K562 (cell line): ENCODE measurements at regions not wholly inside any gene's neighbourhood (a gene's known extent, or its start where the extent isn't known, plus 50 kb on each side); places are given as distances from the start of the nearest gene placed in this dataset.
A peak's percentile ranks its signal among the peaks of the same experiment; 100 is the strongest.
"Not testable (repeated sequence)": the region's sequence is repeated elsewhere in the genome, so short reads cannot be mapped to it uniquely, and the experiment has no call there.

ENCODE experiments used
- ATAC-seq: fragments of 200-7000 bp; cut with Tn5 transposase; 3 replicates; pipeline ENCODE4 v1.9.1; 2020; ENCODE audit warnings: moderate library complexity
- BruUV-seq: library from RNA; stranded (reverse); fragments of 400-500 nt; replicated peaks from 2 replicates; lab custom pipeline; 2021; lab: Mats Ljungman, UMichigan
- CTCF ChIA-PET: fragments of 300-600 bp; formaldehyde crosslinking; extraction: SDS; loops from one replicate; lab custom pipeline; 2021; ENCODE audit warnings: low intra/inter-chr PET ratio; lab: Yijun Ruan, JAX
- POLR2A ChIA-PET: fragments of 300-600, 350-650 bp; sonication (Branson Sonifier 250); formaldehyde crosslinking; extraction: SDS; loops from one replicate; lab custom pipeline; 2021; ENCODE audit warnings: antibody characterized with exemption, inconsistent platforms; lab: Yijun Ruan, JAX
- DNase-seq, 4 experiments: peaks; one replicate each; pipeline versions ENCODE4 v3.0.0 to v3.0.0-alpha.2; 2011 to 2018; ENCODE audit warnings: low spot score in 3 of 4, mixed read lengths in 3 of 4; ENCODE audit errors: extremely low read depth in 1 of 4
- FAIRE-seq: peaks from 2 replicates; lab custom pipeline; 2011; peaks lifted over from hg19 to GRCh38; lab: Jason Lieb, UNC
- H2AFZ ChIP-seq: 2 replicates; pipeline ENCODE4 v1.6.0; 2011; ENCODE audit warnings: low read depth, low read length, control low read depth, inconsistent platforms
- H3K27ac ChIP-seq: fragments of 200-600 bp; 3 replicates; pipeline ENCODE4 v1.8.0; 2011; ENCODE audit warnings: low read depth, mild to moderate bottlenecking, control low read depth, inconsistent platforms, low read length, moderate library complexity, mixed read lengths; ENCODE audit errors: extremely low read depth
- H3K27me3 ChIP-seq, 2 experiments: fragments of 300-600 bp in 1 of 2; 2 replicates in 1 of 2; 3 replicates in 1 of 2; pipeline versions ENCODE4 v1.6.0 to v1.8.0; 2011; ENCODE audit warnings: inconsistent platforms in 2 of 2, low read length in 2 of 2, mild to moderate bottlenecking in 1 of 2, mixed read lengths in 1 of 2, moderate library complexity in 1 of 2; ENCODE audit not compliant: control insufficient read depth in 2 of 2, insufficient read depth in 2 of 2
- H3K36me3 ChIP-seq: fragments of 300-600 bp; 3 replicates; pipeline ENCODE4 v1.8.0; 2011; ENCODE audit warnings: mild to moderate bottlenecking, low read length, inconsistent platforms; ENCODE audit not compliant: control insufficient read depth, insufficient read depth
- H3K4me1 ChIP-seq, 2 experiments: fragments of 200-600 bp in 1 of 2; replicated peaks in 1 of 2; 2 replicates in 1 of 2; 3 replicates in 1 of 2; pipeline versions ENCODE4 v1.5.1 to v1.8.0; 2011; ENCODE audit warnings: inconsistent platforms in 2 of 2, low read length in 2 of 2, mild to moderate bottlenecking in 1 of 2, mixed read lengths in 1 of 2, moderate library complexity in 1 of 2; ENCODE audit not compliant: control insufficient read depth in 2 of 2, insufficient read depth in 2 of 2
- H3K4me2 ChIP-seq: 2 replicates; pipeline ENCODE4 v1.6.1; 2011; ENCODE audit warnings: low read length, control low read depth, inconsistent platforms, mixed read lengths; ENCODE audit not compliant: insufficient read depth
- H3K4me3 ChIP-seq: fragments of 200-600 bp; sonication (generic), shearing (Covaris generic); 2 replicates; pipeline ENCODE4 v1.5.1; 2016; ENCODE audit warnings: control low read depth, inconsistent platforms
- H3K79me2 ChIP-seq: fragments of 200-600 bp; 3 replicates; pipeline ENCODE4 v1.8.0; 2011; ENCODE audit warnings: low read length, inconsistent platforms; ENCODE audit not compliant: control insufficient read depth, insufficient read depth
- H3K9ac ChIP-seq, 2 experiments: 2 replicates each; pipeline versions ENCODE4 v1.6.0 to v1.6.1; 2011; ENCODE audit warnings: low read depth in 2 of 2, low read length in 2 of 2, control low read depth in 1 of 2, inconsistent platforms in 1 of 2, mild to moderate bottlenecking in 1 of 2, mixed read lengths in 1 of 2; ENCODE audit not compliant: insufficient read depth in 1 of 2
- H3K9me1 ChIP-seq: one replicate; pipeline ENCODE4 v1.6.0; 2011; ENCODE audit warnings: inconsistent platforms, mild to moderate bottlenecking, low read length, moderate library complexity; ENCODE audit not compliant: control insufficient read depth, insufficient read depth
- H3K9me3 ChIP-seq: replicated peaks from 2 replicates; pipeline ENCODE4 v1.5.1; 2011; ENCODE audit warnings: low read depth, low read length, inconsistent platforms; ENCODE audit not compliant: control insufficient read depth, insufficient read depth
- H4K20me1 ChIP-seq: replicated peaks from 2 replicates; pipeline ENCODE4 v1.6.1; 2011; ENCODE audit warnings: low read length, inconsistent platforms, mixed read lengths; ENCODE audit not compliant: control insufficient read depth, insufficient read depth
- ATF1 ChIP-seq, 2 experiments: fragments of 450-650 bp in 1 of 2; IDR thresholded peaks; 2 replicates each; pipeline ENCODE4 v1.6.1; 2016; ENCODE audit warnings: missing compliant biosample characterization in 1 of 2, missing genetic modification characterization in 1 of 2
- EHMT2 ChIP-seq: fragments of 450-650 bp; IDR thresholded peaks from 2 replicates; pipeline ENCODE4 v1.6.1; 2018; ENCODE audit warnings: antibody characterized with exemption
- HDAC1 ChIP-seq, 2 experiments: fragments of 450-650 bp; IDR thresholded peaks; 2 replicates each; pipeline ENCODE4 v1.6.1; 2016 to 2017; ENCODE audit warnings: inconsistent platforms in 1 of 2, mild to moderate bottlenecking in 1 of 2, moderate library complexity in 1 of 2
- KDM1A ChIP-seq, 2 experiments: fragments of 450-650 bp; IDR thresholded peaks; 2 replicates each; pipeline ENCODE4 v1.6.1; 2016; ENCODE audit warnings: mild to moderate bottlenecking in 2 of 2
- OTX1 ChIP-seq: fragments of 450-650 bp; formaldehyde crosslinking; IDR thresholded peaks from 2 replicates; pipeline ENCODE4 v1.4.0; 2022; ENCODE audit warnings: mild to moderate bottlenecking
- PATZ1 ChIP-seq: fragments of 250-450 bp; sonication (Bioruptor Pico); IDR thresholded peaks from 2 replicates; pipeline ENCODE4 v1.5.0; 2020; ENCODE audit warnings: mild to moderate bottlenecking, borderline replicate concordance
- SMC3 ChIP-seq: conservative IDR thresholded peaks from 2 replicates; pipeline ENCODE4 v1.6.1; 2011; ENCODE audit warnings: low read depth, low read length, improper control_type of control experiment; ENCODE audit not compliant: insufficient read depth
- TSC22D4 ChIP-seq: fragments of 450-650 bp; IDR thresholded peaks from 2 replicates; pipeline ENCODE4 v1.6.1; 2016; ENCODE audit warnings: missing genetic modification characterization, missing biosample characterization, control low read depth
- ZNF146 ChIP-seq: IDR thresholded peaks from one replicate; pipeline ENCODE4 v1.6.1; 2018; ENCODE audit warnings: missing compliant biosample characterization; ENCODE audit not compliant: unreplicated experiment
- WGBS: fragments of 100-300 bp; shearing (Covaris generic); methylation state at CpG from one replicate; pipeline ENCODE4 v1.1.6; 2016; ENCODE audit warnings: low coverage, mixed read lengths; ENCODE audit not compliant: insufficient coverage; ENCODE audit errors: missing lambda C conversion rate; 5-methylcytosine and 5-hydroxymethylcytosine counted together
- in situ Hi-C: fragments of 300-500 bp; cut with MboI; formaldehyde crosslinking; loops from 4 replicates; pipeline ENCODE4 v1.15.0; 2018; ENCODE audit warnings: inconsistent platforms, mixed read lengths
- intact Hi-C: fragments of 100-400 bp; cut with micrococcal nuclease; formaldehyde crosslinking; loops from 2 replicates; pipeline ENCODE4 v1.14.2; 2022

DNA sequence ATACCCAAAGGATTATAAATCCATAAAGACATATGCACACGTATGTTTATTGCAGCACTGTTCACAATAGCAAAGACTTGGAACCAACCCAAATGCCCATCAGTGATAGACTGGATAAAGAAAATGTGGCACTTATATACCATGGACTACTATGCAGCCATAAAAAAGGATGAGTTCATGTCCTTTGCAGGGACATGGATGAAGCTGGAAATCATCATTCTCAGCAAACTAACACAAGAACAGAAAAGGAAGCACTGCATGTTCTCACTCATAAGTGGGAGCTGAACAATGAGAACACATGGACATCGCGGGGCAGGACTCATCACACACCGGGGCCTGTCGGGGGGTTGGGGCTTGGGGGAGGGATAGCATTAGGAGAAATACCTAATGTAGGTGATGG is 108.2 kb downstream of the C16orf95 start:
- H3K27ac ChIP-seq, POLR2A ChIA-PET, ATAC-seq, H3K9me1 ChIP-seq, H3K27me3 ChIP-seq, intact Hi-C loops, H3K4me2 ChIP-seq, H4K20me1 ChIP-seq, H3K9ac ChIP-seq, CTCF ChIA-PET, FAIRE-seq, in situ Hi-C loops, H3K9me3 ChIP-seq, H2AFZ ChIP-seq, DNase-seq, H3K79me2 ChIP-seq, BruUV-seq, H3K36me3 ChIP-seq, H3K4me3 ChIP-seq, H3K4me1 ChIP-seq: not testable (repeated sequence)
- TF ChIP-seq ZNF146 = peak; percentile 52
- 44% methylated on average over 5 of the region's 5 CpGs for WGBS

DNA sequence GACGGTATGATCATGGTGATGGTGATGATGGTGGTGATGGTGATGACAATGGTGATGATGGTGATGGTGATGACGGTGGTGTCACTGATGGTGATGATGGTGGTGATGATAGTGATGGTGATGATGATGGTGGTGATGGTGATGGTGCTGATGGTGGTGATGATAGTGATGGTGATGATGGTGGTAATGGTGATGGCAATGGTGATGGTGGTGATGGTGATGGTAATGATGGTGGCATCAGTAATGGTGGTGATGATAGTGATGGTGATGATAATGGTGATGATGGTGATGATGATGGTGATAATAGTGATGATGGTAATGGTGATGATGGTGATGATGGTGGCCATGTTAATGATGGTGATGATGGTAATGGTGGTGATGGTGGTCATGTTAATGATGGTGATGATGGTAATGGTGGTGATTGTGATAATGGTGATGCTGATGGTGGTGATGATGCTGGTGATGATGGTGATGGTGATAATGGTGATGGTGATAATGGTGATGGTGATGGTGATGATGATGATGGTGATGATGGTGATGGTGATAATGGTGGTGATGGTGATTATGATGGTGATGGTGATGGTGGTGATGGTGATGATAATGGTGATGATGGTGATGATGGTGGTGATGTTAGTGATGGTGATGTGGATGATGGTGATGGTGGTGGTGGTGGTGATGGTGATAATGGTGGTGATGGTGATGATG is 107.2 kb downstream of the C16orf95 start:
- POLR2A ChIA-PET = no interaction called here
- Histone ChIP-seq H3K27me3 (0 out of 5 replicates have a peak, but pooled peaks cover 0 to 14% of the 10 kb centered on the region in 2 experiments), H3K27ac (no peak overlapping the region; the same call in 2 of the 3 replicates), H3K4me2 (no peak overlapping the region), H3K79me2 (no peaks in the 10 kb centered on the region), H3K9me3 (no peaks in the 10 kb centered on the region), H3K4me1 (no peaks in the 10 kb centered on the region), H3K9me1 (no peaks in the 10 kb centered on the region), H2AFZ (no peak overlapping the region), H3K9ac (no peak overlapping the region), H3K36me3 (no peaks in the 10 kb centered on the region), H4K20me1 (no peaks in the 10 kb centered on the region), H3K4me3 (no peak overlapping the region)
- TF ChIP-seq SMC3 (no peak), EHMT2 (peak; percentile 57), OTX1 (CRISPR knock-in tag) (0 out of 2 replicates have a peak, but pooled peaks have one; percentile 49), HDAC1 (IDR thresholded peaks at IDR 0.05) (peak in 1 of 2 experiments; percentile 45; a peak in 1 of 4 replicates), ATF1 (CRISPR knock-in tag; IDR thresholded peaks at IDR 0.05) (no peak), ATF1 (tag; IDR thresholded peaks at IDR 0.05) (peak; percentile 13; the same call in 1 of the 2 replicates), PATZ1 (no peak), KDM1A (IDR thresholded peaks at IDR 0.05) (0 out of 4 replicates have a peak, but pooled peaks of 1 of the 2 experiments have one; percentile 29), TSC22D4 (tag) (peak; percentile 61; the same call in 1 of the 2 replicates)
- ATAC-seq (no peak), FAIRE-seq (peak; percentile 56), DNase-seq (no peak)
- in situ Hi-C loops = no loop called here
- WGBS = 36% methylated on average over 2 of the region's 2 CpGs
- no TSS peak for BruUV-seq
- CTCF ChIA-PET = no interaction called here
- intact Hi-C loops = no loop called here
